ENCODE measurements at regions not wholly inside any gene's neighbourhood (a gene's known extent, or its start where the extent isn't known, plus 50 kb on each side); places are given as distances from the start of the nearest gene placed in this dataset.

- no peak for TF ChIP-seq POLR2A (IDR thresholded peaks at IDR 0.05)
- TF ChIP-seq CTCF (IDR thresholded peaks at IDR 0.05): no peak
- Histone ChIP-seq H3K9me3 (no peaks in the 10 kb centered on the region), H3K27me3 (no peaks in the 10 kb centered on the region), H3K27ac (no peak overlapping the region), H3K36me3 (no peaks in the 10 kb centered on the region), H3K4me1 (no peaks in the 10 kb centered on the region), H3K4me3 (no peak overlapping the region)
- WGBS (ENCODE audit: insufficient coverage, low coverage, low lambda C conversion rate, missing lambda C conversion rate): 38% methylated on average over 2 of the region's 2 CpGs
- intact Hi-C loops (cut with DNase I): no loop called here
- no peak for ATAC-seq
- DNase-seq: no peak
These were observed 417.0 kb upstream of the MEF2C start for GRCh38 chr5:89299998-89300397.

GRCh38 chr5:89297066-89297465 lies 414.1 kb upstream of the MEF2C start:
- intact Hi-C loops (cut with DNase I): no loop called here
- Histone ChIP-seq H3K36me3 (no peaks in the 10 kb centered on the region), H3K4me1 (no peaks in the 10 kb centered on the region), H3K4me3 (no peak overlapping the region), H3K27me3 (no peaks in the 10 kb centered on the region), H3K9me3 (no peaks in the 10 kb centered on the region), H3K27ac (no peak overlapping the region)
- no peak for TF ChIP-seq CTCF (IDR thresholded peaks at IDR 0.05)
- TF ChIP-seq POLR2A (IDR thresholded peaks at IDR 0.05): no peak
- no peak for DNase-seq
- ATAC-seq: no peak
- 25% methylated on average over 1 of the region's 1 CpG for WGBS (ENCODE audit: insufficient coverage, low coverage, low lambda C conversion rate, missing lambda C conversion rate)

- ATAC-seq (peak in 3 of 4 donors; percentile 45 to 81 (median 80)), DNase-seq (no peak)
- H3K27ac ChIP-seq: no peak overlapping the region
- no peaks in the 10 kb centered on the region for H3K27me3 ChIP-seq
- WGBS (ENCODE audit: insufficient coverage, low coverage, low lambda C conversion rate, missing lambda C conversion rate): 9% methylated on average over 2 of the region's 2 CpGs
- no peaks in the 10 kb centered on the region for H3K9me3 ChIP-seq
- TF ChIP-seq POLR2A (IDR thresholded peaks at IDR 0.05): no peak
- intact Hi-C loops (cut with DNase I): no loop called here
- no peak overlapping the region for H3K4me3 ChIP-seq
- H3K4me1 ChIP-seq: no peaks in the 10 kb centered on the region
- no peaks in the 10 kb centered on the region for H3K36me3 ChIP-seq
These were observed 410.8 kb upstream of the MEF2C start for GRCh38 chr5:89293810-89294209.

DNA sequence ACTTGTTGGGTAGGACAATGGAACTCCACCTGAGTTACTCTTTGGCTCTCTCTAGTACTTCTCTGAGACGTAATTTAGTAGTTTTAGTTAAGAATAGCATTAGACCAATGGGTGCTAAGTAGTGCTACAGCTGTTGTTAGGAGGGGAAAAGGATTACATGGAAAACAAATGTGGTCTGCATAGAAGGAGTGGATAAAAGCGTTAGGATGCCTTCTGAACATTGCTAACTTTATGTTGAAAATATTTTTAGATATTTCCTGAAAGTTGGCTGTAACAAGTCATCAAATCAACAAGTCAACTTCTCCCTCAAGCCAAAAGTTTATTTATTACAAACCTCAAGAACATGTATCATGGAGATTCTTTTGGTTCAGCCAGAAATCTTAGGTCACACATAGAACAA lies 409.5 kb upstream of the MEF2C start:
- Histone ChIP-seq H3K27ac (no peak overlapping the region), H3K4me1 (no peaks in the 10 kb centered on the region), H3K9me3 (no peaks in the 10 kb centered on the region), H3K36me3 (no peaks in the 10 kb centered on the region), H3K4me3 (no peak overlapping the region), H3K27me3 (no peaks in the 10 kb centered on the region)
- DNase-seq (no peak), ATAC-seq (no peak)
- 44% methylated on average over 2 of the region's 2 CpGs for WGBS (ENCODE audit: insufficient coverage, low coverage, low lambda C conversion rate, missing lambda C conversion rate)
- intact Hi-C loops (cut with DNase I): no loop called here
- TF ChIP-seq POLR2A (IDR thresholded peaks at IDR 0.05) (no peak), CTCF (IDR thresholded peaks at IDR 0.05) (no peak)

DNA sequence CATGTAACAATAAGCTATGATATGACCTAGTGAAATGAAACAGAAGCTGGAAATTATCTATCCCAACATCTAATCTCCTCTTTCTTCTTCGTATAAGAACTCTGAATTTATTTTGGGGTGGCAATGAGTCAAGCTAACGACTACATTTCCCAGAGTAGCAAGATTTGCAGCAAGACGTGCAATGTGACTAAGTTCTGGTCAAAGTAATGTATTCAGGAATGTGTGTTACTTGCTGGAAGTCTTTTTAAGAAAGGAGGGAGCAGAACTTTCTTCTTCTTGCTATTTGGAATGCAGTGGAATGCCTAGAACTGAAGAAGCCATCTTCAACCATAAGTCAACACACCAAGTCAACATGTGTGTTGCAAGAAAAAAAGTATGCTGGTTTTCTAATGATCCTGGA lies 406.6 kb upstream of the MEF2C start:
- no peak for DNase-seq
- no peak for ATAC-seq
- H3K4me3 ChIP-seq: no peak overlapping the region
- no peaks in the 10 kb centered on the region for H3K9me3 ChIP-seq
- intact Hi-C loops (cut with DNase I): no loop called here
- no peaks in the 10 kb centered on the region for H3K36me3 ChIP-seq
- TF ChIP-seq POLR2A (IDR thresholded peaks at IDR 0.05) (no peak), CTCF (IDR thresholded peaks at IDR 0.05) (no peak)
- no peak overlapping the region for H3K27ac ChIP-seq
- 30% methylated on average over 3 of the region's 3 CpGs for WGBS (ENCODE audit: insufficient coverage, low coverage, low lambda C conversion rate, missing lambda C conversion rate)
- no peaks in the 10 kb centered on the region for H3K27me3 ChIP-seq
- H3K4me1 ChIP-seq: no peaks in the 10 kb centered on the region
